ENCODE measurements at regions not wholly inside any gene's neighbourhood (a gene's known extent, or its start where the extent isn't known, plus 50 kb on each side); places are given as distances from the start of the nearest gene placed in this dataset.

DNA sequence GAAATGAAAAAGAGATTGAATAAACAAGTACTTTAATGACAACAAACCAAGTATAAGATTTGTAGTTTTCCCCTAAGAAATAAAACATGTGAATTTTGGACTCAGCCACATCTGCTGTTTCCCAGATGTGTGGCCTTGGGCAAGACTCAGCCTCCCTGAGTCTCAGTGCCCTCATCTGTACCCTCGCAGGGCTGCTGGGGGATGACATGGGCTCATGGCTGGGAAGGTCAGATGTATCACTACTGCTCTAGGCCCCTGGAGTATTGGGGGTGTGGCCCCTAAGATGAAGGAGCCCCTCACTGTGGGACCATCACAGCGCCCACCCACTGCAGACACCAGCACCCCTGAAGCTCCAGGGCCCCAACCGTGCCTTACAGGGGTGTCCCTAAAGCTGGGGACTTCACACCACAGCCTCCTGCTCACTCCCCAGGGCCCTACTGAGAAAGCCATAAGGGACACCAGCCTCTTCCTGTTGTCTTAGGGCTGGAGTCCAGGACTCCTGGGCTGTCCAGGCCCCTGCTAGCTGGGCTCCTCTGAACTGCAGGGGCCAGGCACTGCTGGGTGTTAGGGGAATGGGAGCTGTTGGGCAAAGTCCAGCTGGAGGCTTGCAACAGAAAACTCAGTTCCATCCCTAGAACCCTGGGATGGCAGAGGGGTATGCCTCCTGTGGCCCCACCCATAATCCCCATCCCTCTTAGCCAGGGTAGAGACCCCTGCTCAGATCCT lies 104.0 kb upstream of the WNT4 start:
- no peak for DNase-seq

DNA sequence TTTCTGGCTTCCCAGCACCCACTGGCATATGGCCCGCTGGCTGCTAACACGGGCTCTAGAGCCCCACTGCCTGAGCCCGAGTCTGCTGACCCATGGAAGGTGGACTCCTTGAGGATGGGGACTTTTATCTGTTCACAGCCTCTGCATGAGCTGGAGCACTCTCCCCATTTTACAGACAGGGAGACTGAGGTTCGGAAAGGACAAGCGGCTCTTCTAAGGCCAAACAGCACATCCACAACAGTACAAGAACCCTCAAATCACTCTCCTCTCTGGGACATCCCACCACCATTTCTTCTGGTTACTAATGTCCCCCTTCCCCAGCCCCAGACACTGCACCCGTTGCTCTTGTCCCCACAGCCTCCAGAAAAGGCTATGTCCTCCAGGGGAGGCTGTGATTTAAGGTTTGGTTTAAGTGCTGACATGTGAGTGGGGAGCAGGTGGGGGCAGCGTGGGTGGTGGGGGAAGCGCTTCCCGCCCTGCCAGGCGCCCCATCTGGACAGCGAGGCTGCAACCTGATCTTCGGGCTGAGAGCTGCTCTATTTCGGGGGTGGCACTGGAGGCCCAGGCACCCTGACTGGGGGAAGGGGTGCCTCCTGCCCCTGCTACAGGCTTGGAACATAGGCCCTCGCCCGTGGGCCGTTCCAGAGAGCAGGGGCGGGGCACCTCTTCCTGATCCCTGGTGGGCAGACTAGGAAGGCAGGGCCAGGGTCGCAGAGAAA lies 104.8 kb upstream of the WNT4 start:
- DNase-seq, result no peak

DNA sequence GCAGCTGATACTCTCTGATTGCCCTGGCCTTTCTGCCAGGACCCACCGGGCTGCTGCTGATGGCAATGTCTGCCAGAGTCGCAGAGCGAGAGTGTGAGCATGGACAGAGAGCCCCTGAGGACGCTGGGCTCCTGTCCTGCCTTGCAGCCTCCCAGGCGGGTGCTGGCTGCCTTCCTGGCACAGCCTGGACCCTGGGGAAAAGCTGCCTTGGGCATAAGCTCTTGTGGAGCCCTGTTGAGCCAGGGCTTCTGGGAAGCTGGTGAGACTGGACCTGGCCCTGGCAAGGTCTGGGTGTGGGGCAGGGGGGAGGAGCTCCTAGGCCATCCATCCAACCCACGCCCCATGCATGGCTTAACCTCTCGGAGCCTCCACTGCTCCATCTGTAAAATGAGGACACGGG lies 105.8 kb upstream of the WNT4 start:
- DNase-seq, result no peak

DNA sequence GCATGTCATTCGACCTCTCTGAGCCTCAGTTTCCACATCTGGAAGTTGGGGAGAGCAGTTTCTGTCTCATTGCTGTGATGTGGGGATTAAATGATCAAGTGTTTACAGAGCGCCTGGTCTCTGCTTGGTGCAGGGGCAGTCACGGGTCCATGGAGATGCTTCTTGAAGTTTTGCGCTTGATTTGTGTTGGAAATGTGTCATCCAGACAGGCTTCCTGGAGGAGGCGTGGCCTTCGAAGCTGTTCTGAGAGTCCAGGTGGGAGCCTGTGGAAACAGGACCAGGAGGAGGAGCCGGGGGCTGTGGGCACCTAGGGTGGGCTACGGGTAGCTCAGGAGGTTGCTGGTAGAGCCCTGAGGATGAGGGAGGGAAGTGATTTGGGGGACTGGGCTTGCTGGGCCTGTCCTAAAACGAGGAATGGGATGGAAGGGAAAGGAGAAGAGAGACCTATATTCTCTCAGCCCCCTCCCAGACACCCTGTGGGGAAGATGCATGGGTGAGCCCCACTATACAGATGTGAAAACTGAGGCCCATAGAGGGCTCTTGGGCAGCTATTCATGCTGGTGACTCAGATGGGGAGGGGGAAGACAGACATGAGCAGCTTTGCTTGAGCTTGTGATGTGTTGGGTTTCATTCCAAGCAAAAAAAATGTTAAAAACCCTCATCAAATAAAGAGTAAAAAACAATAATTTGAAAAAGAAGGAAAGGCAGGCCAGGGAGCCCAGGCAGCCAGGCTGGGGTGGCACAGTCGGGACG lies 107.2 kb upstream of the WNT4 start:
- no peak for DNase-seq

- DNase-seq, result no peak
Observed at GRCh38 chr1:22250724-22251123, 107.8 kb upstream of the WNT4 start.

DNA sequence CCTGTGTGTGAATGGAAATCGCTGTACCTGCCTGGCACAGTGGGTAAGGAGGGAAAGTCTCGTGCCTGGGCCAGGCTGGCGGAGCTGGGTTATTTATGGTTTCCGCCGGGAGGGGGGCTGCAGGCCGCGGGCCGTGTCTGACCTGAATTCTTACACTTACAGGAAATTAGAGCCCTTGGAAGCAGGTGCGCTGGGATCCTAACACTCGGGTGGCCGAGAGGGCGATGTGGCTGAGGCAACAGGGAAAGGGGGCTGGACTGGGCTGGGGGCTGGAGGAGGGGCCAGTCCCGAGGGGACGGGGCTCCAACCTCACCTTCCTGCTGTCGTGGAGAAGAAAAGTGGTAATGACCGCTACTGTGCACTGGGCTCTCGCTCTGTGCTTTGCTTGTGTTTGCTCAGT lies 109.4 kb upstream of the WNT4 start:
- no peak for DNase-seq

- DNase-seq, result no peak
Observed at GRCh38 chr1:22253012-22253790, 110.3 kb upstream of the WNT4 start.

DNA sequence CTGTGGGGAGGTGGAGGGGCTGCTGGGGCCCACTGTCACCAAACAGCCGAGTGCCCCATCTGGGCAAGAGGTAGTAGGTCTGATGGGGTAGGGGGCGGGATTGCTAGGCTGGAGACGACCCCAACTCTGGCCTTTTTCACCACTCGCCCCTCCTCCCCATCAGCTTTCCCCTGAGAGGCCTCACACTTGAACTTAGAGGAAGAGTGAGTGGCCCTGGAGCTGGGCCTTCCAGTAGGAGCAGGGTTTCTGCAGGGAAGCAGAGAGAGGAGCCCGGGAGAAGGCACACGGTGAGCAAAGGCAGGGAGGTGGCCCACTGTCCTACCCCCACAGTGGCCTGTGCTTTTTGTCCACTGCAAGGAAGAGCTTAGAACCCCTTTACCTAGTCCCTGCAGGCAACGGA lies 111.9 kb upstream of the WNT4 start:
- no peak for DNase-seq

DNA sequence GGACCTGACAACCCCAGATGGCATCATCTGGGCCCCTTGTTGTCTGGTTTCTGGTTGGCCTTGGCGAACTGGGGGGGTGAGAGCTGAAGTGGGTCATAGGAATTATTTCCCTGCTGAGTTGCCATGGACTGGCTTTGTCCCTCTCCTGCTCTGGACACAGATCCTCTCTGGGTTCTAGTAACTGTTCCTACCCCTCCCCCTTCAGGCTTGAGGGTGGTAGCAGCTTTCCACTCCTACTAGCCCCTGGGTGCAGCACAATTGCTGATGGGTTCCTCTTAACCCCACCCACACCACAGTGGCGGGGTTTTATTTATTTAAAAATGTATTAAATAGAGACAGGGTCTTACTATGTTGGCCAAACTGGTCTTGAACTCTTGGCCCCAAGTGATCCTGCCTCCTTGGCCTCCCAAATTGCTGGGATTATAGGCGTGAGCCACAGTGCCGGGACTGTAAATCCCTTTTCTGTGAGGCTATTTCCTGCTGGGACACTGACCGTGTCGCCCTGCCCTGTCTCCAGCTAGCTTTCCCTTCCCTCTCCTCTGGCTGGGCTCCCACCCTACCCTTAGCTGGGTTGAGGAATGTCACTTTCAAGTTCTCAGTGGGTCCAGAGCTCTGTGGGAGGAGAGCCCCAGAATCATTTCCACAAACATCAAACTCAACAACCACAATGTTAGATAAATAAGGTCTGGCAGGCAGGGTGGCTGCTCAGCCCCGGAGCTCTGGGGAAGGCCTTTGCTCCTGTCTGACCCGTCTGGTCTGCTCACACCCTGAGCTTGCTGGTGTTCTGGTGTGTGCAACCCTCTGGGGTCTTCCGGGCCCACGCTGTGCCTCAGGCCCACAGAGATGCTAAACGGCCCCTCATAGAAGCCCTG lies 112.7 kb upstream of the WNT4 start:
- no peak for DNase-seq

DNA sequence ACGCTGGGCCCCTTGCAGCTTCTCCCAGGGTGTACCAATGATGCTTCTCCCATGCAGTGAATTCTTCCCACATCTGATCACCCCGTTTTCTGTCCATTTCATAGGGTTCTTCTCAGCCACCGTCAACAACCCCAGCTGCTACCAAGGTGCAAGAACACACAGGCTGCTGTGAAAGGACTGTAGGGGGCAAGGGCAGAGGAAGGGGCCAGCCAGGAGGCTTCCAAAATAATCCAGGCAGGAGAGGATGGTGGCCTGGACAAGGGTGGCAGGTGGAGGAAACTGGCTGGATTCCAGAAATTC lies 113.3 kb upstream of the WNT4 start:
- no peak for DNase-seq

DNA sequence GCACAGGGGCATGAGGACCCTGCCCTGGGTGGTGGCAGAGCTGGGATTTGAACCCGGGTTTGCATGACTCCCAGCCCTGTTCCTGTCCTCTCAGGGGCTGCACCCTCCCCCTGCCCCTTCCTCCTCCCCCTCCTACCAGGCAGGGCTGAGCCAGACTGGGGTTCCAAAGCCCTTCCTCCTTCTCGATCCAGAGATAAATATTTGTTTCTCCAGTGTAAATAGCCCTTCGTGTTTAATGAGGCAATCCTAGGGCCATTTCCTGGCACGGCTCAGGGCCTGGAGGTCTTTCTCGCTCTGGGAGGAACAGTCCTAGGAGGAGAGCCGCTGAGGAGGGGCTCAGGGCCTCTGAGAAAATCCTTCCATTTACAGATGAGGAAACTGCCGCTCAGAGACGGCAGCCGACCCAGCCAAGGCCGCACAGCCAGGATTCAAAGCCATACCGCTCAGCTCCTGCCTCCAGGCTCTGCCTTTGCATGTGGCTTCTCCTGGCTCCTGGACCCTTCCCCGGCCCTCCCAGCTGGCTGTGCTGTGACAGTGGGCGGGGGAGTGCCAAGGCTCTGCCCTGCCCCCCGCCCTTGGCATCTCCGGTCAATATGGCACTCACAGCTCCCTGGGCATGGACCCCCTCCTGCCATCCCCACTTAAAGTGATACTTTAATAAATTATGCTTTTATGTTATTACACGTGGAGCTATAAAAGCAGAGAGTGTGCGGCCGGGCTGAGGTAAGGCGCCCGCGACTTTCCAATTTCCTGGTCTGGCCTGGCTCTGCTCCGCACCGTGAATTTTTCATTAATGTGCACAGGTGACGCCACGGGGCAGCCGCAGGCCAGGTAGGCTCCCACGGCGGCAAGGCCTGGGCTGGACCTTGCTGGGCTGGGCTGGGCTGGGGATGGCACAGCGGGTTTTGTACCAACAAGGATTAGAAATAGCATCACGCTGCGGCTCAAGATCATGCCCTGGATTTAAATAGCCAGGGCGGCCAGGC lies 114.7 kb upstream of the WNT4 start:
- peak; percentile 89 for DNase-seq

DNA sequence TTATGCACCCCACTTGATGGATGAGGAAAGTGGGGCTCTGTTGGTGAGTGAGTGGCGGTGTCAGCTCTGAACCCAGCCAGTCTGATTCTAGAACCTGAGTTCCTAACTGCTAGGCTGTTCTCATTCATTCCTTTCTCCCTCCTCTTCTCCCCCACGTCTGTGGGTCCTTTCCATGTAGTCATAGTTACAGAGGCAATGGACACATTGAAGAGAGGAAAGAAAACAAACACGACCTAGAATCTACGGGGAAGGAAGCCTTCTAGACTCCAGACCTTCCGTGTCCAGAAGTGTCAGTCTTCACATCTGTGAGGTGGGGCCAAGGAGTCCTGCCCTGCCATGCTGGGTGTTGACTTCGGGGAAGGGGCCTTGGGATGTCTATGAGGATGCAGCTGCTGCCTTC lies 115.8 kb upstream of the WNT4 start:
- DNase-seq, result no peak

DNA sequence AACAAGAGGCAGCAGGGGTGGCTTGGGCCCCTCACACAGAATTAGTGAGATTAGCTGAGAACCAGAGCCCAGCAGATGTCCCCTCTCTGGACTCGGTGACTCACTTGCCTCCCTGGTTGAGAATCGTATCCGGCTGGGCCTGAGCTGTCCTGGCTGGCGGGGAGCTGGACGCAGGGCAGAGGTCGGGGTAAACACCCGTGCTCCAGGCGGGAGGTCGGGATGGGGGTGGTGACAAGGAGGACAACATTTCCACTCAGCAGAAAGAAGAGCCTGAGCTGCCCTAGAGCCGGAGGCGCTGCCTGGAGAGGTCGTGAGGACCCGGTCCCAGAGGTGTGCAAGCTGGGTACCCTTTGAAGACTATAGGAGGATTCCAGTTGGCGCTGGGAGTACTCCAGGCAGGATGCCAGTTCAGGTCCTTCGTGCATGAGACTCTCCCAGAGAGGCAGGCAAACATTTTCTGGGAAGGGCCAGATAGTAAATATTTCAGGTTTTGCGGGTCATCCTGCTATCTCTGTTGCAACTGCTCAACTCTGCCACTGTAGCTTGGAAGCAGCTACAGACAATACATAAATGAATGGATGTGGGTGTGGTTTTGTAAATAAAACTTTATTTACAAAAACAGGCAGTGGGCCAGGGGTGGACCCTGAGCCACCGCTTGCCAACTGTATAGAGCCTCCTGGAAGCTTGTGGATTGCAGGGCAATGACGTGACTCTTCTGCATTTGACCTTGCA lies 116.8 kb upstream of the WNT4 start:
- DNase-seq, result peak; percentile 76

DNA sequence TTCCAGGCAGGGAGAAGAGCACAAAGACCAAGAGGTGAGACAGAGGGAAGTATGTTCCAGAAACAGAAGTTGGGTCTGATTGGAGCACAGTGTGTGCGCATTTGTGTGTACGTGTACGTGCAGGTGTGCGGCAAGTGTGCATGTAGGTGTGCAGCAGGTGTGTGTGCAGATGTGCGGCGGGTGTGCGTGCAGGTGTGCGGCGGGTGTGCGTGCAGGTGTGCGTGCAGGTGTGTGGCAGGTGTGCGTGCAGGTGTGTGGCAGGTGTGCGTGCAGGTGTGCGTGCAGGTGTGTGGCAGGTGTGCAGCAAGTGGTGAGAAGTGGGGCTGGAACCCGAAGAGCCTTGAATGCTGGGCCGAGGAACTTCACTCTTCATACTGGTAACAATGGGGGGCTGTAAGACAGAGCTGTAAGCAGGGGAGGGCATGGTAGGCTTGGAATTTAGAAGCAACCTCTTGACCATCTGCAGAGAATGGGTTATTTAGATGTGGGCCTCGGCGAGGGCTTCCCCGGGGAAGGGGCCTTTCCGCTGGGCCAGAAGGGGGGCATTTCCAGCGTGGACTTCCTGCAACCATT lies 118.0 kb upstream of the WNT4 start:
- DNase-seq, result no peak

DNA sequence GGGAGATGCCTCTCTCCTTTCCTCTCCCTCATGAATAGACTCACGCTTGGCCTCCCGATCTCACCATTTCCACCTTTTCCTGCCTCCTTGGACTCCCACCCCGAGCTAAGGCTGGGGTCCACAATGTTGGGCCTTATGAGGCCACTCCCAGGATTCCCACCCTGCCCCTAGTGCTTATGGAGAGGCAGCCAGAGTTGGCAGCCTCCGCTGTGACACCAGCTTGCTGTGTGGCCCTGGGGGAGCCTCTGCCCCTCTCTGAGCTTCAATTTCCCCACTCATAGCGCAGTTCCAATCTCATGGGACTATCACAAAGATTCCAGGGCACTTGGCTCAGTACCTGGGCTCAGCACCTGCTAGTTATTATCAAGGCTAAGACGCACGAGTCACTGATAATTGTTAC lies 118.7 kb upstream of the WNT4 start:
- no peak for DNase-seq

GRCh38 chr1:22262583-22262982 lies 119.7 kb upstream of the WNT4 start:
- DNase-seq, result peak; percentile 12

- peak; percentile 39 for DNase-seq
Observed at GRCh38 chr1:22263359-22263758, 120.5 kb upstream of the WNT4 start.

DNA sequence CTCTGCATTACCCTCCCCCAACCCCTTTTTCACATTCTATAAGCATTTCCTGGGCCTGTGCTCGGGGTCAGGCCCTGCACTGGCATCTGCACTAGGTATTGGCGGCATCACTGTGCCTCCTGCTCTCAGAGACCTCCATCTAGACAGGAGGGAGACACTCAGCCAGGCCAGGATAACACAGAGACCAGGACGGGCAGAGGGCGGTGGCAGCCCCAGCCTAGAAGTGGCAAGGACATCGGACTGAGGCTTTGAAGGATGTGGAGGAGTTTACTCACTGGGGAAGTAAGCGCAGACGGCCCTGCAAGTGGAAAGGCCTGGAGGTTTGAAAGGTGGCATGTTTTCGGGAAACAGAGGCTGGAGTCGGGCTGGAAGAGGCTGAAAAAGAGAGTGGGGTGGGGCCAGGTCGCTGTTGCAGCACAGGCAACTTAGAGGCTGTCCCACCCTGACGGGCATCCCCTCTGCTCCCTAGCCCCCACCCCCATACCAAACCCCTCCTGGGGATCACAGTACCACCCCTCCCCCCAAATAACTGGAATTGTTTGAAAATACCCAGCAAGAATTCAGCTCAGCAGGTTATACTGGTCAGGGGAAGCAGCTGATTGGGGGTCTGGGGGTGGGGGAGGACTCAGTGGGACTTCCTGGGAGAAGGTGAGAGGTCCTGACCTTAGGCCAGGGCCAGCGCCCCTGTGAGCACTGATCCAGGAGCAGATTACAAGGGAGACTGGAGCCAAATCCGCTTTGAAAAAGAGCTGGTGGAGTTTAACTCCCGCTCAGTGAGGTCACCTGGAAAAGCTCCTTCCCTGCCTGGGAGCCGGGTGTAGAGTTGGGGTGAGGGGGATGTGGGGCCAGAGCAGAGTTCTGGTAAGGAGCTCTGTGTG lies 121.8 kb upstream of the WNT4 start:
- DNase-seq, result no peak

GRCh38 chr1:22266141-22266540 lies 123.2 kb upstream of the WNT4 start:
- DNase-seq, result no peak
